HG03575 (cell line): ENCODE measurements at regions not wholly inside any gene's neighbourhood (a gene's known extent, or its start where the extent isn't known, plus 50 kb on each side); places are given as distances from the start of the nearest gene placed in this dataset.
A peak's percentile ranks its signal among the peaks of the same experiment; 100 is the strongest.

Experiments used
- ATAC-seq: cut with Tn5 transposase; IDR thresholded peaks from one replicate; pipeline ENCODE4 v1.9.1; 2021; ENCODE audit not compliant: unreplicated experiment, insufficient number of reproducible peaks, low FRiP score; ENCODE audit errors: extremely low read depth

DNA sequence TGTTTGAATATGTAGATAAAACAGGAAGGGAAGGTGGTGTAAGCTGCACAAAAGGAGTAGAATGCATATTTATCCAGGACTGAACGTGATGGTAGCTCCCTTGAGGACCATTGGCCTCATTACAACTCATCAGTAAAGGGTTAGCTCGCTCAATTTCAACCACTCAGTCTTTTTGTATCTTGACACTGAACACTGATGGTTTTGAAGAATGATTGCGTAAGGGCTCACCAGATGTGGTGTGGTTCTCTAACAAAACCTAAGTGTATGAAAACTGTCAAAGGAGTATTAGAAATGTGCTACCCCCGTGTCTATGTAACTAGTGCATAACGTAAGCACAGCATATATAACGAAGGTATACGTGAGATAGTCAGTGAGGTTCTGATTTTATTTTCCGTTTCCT lies 272.4 kb upstream of the THSD7B start:
- ATAC-seq = no peak

DNA sequence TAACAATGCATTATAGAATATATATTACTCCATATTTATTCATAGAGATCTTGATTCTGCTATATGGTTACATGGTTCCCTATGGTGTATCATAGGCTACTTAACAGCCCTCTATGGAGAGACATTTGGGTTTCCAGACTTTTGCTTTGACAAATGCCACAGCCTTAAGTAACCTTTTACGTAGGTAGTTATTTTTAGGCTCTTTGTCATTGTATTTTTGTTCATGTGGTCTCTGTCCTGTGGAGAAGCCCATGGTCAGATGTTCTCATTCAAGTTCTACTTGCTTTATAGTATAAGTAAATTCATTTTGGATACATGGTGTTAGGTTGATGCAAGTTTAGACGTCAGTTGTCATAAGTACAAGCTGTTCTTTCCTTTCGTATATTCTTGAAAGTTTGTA lies 275.2 kb upstream of the THSD7B start:
- no peak for ATAC-seq

DNA sequence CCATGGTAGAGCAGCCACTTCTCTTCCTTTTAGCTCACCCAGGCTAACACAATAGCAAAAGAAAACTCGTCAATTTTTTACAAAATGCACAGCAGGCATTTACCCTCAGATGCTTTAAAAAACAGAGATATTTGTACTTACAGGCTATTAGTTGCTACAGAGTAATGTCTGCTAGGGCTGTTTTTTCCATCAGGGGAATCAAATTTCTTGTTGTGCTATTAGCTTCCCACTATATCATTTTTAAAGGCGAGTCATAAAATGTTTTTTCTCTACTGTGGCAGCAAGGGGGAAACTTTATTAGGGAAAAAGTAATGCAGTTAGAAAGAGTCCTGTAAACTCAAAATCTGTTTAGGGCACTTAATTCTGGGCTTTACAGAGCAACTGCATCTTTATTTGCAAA lies 277.9 kb upstream of the THSD7B start:
- no peak for ATAC-seq

DNA sequence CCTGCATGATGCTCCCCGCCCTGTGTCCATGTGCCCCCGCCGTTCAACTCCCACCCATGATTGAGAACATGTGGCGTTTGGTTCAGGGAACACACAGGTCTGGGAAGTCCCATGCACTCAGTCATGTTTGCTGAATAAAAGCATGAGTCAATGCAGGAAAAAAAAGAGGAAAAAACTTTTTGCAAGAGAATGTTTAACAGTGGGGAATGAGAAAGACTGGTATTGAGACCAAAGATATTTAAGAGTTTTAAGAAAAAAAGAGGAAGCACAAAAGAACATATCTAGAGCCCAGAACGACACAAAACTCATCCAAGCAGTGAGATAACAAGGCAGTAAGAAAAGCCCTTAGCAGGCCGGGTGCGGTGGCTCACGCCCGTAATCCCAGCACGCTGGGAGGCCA lies 279.2 kb upstream of the THSD7B start:
- ATAC-seq = peak; percentile 50

DNA sequence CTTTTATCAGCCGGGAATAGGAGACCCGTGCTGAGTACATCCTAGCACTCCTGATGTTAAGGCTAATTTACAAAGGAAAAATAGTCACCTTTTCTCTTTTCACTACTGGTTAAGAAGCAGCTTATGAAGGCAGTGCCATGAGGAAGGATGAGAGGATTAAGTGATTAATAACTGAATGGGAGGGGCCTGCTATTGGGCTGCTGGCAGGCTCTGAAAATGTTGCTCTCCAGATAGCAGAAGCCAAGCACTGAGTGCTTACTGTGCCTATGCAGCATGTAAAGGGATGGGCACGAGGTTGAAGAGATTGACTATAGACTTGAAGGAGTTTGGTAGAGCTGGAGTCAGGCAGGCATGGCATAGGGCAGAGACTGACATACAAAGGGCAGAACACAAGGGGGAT lies 282.4 kb upstream of the THSD7B start:
- ATAC-seq = no peak

DNA sequence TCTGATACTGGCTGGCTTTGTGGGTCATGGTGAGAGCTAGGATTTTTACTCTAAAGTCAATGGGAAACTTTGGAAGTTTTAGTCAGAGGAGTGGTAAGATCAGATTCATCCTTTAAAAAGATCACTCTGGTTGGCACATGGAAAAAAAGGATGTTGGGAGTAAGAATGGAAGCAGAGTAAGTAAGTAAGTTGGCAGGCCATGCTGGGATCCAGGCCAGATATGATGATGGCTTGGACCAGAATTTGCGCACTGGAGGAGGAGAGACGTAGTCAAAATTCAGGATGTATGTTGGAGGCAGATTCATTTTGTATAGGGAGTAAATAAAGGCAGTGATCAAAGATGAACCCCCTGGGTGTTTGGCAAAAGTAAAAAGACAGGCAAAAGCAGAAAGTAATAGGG lies 283.3 kb upstream of the THSD7B start:
- no peak for ATAC-seq

DNA sequence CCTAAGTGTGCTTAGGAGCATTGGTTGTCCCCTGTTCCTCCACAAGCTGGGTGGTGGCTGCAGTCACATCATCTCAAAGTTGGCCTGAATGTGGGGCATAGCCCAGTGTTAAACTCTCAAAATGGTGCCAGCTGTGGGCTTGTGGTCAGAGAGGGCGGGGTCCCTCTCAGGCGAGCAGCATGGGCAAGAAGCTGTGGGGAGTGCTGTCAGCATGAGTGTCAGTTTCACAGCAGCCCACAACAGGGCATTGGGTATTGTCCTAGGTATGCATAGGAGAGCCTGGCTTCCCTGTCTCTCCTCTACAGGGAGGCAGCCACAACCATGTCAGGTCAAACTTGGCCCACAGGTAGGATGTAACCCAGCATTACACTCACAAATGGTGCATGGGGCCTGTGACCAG lies 285.6 kb upstream of the THSD7B start:
- no peak for ATAC-seq

DNA sequence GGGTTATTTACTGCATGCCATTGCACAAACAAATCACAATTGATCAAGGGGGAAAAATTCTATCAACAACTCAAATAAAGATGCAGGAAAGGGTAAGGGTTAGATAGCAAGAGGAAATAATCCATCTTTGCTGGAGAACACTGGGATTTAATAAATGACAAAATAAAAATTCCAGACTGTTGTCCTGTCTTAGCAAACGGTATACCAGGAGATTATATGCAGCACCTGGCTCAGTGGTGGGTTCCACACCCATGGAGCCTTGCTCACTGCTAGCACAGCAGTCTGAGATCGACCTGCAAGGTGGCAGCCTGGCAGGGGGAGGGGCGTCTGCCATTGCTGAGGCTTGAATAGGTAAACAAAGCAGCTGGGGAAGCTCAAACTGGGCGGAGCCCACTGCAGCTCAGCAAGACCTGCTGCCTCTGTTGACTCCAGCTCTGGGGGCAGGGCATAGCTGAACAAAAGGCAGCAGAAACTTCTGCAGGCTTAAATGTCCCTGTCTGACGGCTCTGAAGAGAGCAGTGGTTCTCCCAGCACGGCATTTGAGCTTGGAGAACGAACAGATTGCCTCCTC lies 296.5 kb upstream of the THSD7B start:
- ATAC-seq = no peak

DNA sequence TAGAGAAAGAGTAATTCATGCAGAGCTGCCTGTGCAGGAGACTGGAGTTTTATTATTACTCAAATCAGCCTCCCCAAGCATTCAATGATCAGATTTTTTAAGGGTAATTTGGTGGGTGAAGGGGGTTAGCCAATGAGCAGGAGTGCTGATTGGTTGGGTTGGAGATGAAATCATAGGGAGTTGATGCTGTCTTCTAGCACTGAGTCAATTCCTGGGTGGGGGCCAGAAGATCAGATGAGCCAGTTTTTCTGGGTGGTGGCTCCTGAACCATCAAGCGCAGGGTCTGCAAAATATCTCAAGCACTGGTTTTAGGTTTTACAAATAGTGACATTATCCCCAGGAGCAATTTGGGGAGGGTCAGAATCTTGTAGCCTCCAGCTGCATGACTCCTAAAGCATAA lies 312.8 kb upstream of the THSD7B start:
- ATAC-seq = no peak

DNA sequence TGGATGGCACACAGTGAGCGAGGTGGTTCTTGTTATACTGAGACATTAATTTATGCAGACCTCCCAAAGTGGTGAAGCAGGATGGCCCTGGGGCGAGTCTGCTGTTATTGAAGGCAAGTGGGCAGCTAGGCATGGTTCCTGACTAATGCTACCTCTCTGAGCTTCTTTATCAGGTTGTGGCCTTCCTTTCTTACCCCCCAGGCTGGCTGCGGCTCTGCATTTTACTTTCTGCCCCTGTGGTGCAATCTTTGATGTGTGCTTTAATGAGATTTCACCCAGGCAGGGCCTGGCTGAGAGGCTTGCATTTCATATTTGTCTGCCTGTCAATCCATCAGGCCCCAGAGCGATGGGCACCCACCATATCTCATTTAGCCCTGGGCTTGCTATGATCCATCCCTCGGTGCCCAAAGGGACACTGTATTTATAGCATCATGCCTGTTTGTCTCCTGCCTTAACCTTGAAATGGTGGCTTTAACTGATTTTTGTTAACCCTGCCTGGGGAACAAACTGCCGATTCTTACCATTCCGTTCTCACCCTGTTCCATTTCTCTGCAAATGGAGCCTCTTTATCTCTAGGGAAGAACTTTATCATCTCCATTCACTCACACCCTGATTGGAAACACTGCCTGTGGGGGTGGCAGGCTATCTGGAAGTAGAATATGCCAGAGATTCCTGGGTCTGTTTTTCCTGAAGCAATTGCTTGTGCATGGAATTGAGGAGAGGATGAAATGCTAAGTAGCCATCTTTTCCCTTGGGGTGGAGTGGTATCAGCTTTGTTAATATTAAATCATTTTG lies 316.2 kb upstream of the THSD7B start:
- ATAC-seq = no peak

DNA sequence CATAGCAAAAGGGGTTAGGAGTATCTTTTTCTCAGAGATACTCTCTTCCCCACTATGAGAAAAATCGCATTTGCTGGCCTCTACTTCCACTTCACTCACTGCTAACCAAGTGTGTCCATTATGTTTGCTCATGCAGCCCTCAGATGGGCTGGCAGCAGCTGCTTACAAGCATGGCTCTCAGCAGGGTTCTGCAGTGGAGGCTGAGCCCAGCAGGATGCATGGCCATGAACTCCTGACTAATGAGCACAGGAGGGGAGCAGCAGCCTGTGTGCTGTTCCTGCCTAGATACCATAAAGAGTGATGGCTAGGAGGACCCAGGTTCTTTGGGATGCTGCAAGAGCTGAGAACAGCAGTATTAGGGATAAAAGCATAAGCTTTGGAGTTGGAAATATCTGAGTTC lies 316.9 kb upstream of the THSD7B start:
- ATAC-seq = no peak

DNA sequence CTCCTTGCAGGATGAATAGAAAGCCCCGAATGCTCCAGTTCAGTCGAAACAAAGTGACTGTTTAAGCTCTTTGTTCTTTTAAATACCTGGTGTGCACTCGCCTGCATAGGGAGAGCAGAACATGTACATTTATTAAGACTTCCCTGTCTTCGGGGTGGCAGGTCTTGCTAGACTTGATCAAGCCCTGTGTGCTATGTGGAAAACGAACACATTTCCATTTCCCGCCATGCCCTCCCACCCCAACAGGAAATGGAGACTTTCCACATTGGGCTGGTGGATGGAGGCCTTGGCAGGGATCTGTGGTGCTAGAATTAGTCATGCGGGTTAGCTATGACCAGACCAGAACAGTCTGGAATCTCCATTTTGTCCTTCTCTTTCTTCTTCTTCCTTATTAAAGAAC lies 321.0 kb upstream of the THSD7B start:
- no peak for ATAC-seq

DNA sequence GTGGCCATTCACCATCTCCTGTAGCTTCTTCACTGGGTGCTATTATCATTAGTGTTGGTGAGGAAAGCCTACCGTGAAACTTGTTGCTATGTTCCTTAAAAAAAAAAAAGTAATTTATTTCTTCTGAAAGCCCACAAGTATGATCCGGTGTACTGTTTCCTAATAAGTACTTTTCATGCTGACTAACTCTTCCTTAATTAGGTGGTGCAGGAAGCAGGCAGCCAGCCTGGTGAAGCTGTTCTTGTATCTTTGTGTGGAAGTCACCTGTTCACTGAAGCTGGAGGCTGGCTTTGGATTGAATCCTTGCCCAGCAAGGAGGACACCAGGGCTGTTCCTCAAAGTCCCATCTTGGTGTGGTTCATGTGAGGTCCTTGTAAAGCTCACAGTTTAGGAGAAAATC lies 321.7 kb upstream of the THSD7B start:
- no peak for ATAC-seq

DNA sequence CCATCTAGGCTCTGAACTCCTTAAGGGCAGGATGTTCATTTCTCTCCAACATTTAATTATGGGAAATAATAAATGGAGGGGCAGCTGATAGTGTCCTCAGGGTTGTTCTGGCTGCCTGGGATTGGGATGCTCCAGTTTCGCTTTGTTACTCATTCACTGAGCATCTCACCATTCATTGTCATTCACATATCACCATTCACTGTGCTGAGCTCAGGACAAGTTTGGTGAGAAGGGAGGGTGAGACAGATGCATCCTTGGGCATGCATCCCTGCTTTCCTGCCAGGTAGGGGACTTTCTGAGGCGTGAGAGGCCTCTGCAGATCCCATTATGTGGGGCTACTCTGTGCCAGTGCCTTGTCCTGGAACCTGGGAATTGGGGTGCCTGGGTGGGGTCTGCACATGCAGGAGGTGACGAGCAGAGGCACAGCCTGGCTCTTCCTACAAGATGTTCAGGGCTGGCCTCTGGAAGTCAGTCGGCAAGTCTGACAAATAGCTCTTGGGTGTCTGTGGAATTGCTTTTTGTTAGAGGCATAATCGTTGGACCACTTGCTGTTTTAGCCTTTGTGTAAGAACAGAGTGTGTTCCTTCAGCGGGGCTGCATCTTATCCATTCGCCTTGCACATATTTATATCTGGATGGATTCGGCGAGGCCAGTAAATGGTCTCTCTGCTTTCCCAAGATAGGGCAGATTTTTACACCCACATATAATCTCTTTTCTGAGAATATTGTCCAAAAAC lies 323.2 kb upstream of the THSD7B start:
- ATAC-seq = no peak

DNA sequence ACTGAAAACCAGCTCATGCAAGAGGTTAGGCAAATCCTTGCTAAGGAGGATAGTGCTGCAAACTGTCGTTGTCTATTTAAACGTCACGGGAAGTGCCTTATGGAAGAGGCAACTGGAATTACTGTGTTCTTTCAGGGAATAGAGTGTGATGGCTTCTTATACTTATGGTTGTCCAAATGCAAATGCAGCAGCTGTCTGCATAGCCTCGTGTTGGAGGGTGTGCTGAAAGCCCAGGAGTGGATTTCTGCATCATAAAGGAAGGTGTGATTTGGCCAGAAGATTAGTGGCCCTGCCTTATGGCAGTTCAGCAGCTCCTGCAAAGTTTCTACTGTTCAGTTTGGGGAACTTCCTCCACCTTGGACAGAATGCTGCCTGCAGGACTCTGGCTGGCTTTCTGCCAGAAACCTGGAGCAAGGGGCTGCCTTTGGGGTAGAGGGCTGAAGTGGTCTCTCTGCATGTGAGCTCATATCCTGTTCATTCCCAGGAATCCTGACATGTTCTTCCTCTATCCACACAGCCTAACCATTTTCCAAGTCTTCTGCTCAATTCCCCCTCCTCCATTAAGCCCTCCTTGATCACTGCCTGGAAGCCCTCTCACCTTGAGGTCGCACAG lies 321.2 kb upstream of the CXCR4 start:
- ATAC-seq = no peak

DNA sequence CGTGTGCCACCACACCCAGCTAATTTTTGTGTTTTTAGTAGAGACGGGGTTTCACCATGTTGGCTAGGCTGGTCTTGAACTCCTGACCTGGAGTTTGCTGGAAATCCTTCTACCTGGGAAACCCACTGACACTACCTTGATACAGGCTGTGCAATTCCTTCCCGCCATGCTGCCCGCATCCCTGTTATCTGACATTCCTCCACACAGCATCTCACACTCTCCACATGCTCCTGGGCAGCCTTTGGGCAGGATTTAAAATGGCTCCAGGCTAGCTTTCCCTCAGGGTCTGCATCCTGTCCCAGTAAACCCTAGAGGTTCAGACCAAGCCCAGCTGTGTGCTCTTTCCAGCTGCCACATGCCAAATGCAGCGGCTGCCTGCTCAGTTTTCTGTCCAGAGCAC lies 319.5 kb upstream of the CXCR4 start:
- no peak for ATAC-seq

DNA sequence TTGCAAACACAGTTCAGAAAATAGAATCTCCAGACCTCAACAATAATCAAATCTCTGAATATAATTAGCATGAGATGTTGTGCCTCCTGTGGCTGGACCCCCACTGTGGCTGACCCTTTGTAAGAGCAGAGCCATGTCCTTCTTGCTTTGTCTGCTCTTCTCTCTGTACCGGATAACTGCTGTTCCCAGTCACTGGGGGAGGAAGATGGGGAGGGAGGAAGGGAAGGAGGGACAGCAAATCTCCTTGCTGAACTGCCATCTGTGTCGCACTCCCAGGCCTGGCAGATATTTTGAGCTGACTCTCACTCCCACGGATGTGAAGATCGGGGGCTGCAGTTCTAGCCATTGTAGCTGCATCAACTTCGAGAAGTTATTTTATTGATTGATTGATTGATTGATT lies 319.0 kb upstream of the CXCR4 start:
- no peak for ATAC-seq

DNA sequence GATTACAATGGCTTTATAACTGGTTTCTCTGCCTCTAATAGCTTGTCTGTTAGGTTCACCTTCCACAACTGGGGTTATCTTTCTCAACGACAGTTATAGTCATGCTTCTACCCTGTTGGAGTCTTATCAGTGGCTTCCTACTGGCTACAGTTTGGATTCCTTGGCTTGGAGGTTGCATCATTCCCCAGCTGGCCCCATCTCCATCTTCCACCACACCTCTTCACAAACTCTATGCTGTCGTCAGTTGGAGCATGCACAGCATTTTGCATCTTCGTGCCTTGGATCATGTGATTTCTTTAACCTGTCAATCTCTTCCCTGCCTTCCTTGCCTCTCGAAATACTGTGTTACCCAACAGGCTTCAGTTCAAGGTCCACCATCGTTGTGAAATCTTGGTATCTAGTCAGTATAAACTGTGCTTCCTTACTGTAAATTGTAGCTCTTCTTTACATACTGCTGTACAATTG lies 316.3 kb upstream of the CXCR4 start:
- ATAC-seq = no peak

DNA sequence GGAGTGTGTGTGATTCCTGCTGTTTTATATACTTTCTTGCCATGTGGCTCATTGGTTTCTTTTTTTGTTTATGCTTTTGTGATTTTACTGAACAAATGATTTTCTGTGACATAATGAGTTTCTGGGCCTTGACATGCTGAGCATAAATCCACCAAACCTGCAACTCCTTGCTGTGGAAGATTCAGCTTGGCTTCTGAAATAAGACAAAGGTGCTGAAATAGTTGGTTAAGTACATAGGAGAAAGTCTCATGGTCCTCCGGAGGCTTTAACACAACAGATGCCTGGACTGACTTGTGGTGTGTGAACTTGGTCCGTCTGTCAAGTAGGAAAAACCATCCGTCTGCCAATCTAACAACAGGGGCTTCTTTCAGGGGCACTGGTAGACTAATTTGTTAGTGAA lies 315.3 kb upstream of the CXCR4 start:
- no peak for ATAC-seq

DNA sequence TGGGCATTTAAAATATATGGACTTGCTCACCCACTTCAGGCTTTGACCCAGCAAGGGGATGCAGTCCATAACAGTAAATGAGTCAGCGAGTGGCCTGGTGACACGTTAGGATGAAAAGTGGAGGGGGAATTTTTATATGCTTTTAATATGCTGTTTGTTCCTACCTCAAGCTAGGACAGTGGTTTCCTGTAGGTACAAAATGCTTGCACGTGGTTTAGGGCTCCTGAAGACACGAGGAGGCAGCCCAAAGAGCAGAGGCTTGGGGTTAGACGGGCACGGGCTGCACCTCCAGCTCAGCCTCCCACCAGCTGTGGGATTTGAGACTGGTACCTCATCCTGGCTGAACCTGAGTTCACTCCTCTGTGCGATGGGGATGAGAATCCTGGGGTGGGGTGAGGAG lies 306.2 kb upstream of the CXCR4 start:
- no peak for ATAC-seq
